HEK293T (cell line): ENCODE measurements at regions not wholly inside any gene's neighbourhood (a gene's known extent, or its start where the extent isn't known, plus 50 kb on each side); places are given as distances from the start of the nearest gene placed in this dataset.

ENCODE experiments used
- CTCF ChIA-PET: fragments of 350-600 bp; formaldehyde crosslinking; extraction: SDS; loops from one replicate; lab custom pipeline; 2021; ENCODE audit warnings: antibody characterized with exemption, inconsistent platforms; lab: Yijun Ruan, JAX
- POLR2A ChIA-PET: fragments of 350-600 bp; formaldehyde crosslinking; extraction: SDS; loops from one replicate; lab custom pipeline; 2020; ENCODE audit warnings: antibody characterized with exemption, inconsistent platforms; lab: Yijun Ruan, JAX
- DNase-seq: peaks from one replicate; pipeline ENCODE4 v3.0.0; 2012; ENCODE audit warnings: mixed read lengths; ENCODE audit errors: extremely low spot score
- ARNT ChIP-seq: fragments of 450-650 bp; IDR thresholded peaks from 2 replicates; pipeline ENCODE4 v1.6.1; 2017; ENCODE audit warnings: mild to moderate bottlenecking
- BHLHE40 ChIP-seq: fragments of 450-650 bp; IDR thresholded peaks from 2 replicates; pipeline ENCODE4 v1.6.1; 2016; ENCODE audit warnings: mild to moderate bottlenecking, moderate library complexity, borderline replicate concordance
- CTBP1 ChIP-seq: fragments of 450-650 bp; IDR thresholded peaks from 2 replicates; pipeline ENCODE4 v1.6.1; 2016; ENCODE audit warnings: borderline replicate concordance
- ELF4 ChIP-seq: fragments of 450-650 bp; IDR thresholded peaks from 2 replicates; pipeline ENCODE4 v1.6.1; 2017; ENCODE audit warnings: antibody characterized with exemption
- FOXA1 ChIP-seq: fragments of 450-650 bp; IDR thresholded peaks from 2 replicates; pipeline ENCODE4 v1.6.1; 2016; ENCODE audit warnings: mild to moderate bottlenecking
- FOXK2 ChIP-seq: fragments of 450-650 bp; IDR thresholded peaks from 2 replicates; pipeline ENCODE4 v1.6.1; 2016; ENCODE audit warnings: mild to moderate bottlenecking
- FOXM1 ChIP-seq: fragments of 450-650 bp; IDR thresholded peaks from 2 replicates; pipeline ENCODE4 v1.6.1; 2017; ENCODE audit warnings: mild to moderate bottlenecking, borderline replicate concordance
- HDGF ChIP-seq: fragments of 450-650 bp; IDR thresholded peaks from 2 replicates; pipeline ENCODE4 v1.6.1; 2017; ENCODE audit warnings: antibody characterized with exemption, borderline replicate concordance
- L3MBTL2 ChIP-seq: fragments of 450-650 bp; conservative IDR thresholded peaks from 2 replicates; pipeline ENCODE4 v1.6.1; 2016; ENCODE audit warnings: mild to moderate bottlenecking
- LEF1 ChIP-seq: fragments of 450-650 bp; IDR thresholded peaks from 2 replicates; pipeline ENCODE4 v1.6.1; 2017; ENCODE audit warnings: mild to moderate bottlenecking, borderline replicate concordance
- NFRKB ChIP-seq: fragments of 450-650 bp; IDR thresholded peaks from 2 replicates; pipeline ENCODE4 v1.6.1; 2016; ENCODE audit warnings: mild to moderate bottlenecking, moderate library complexity
- SP1 ChIP-seq: fragments of 450-650 bp; IDR thresholded peaks from 2 replicates; pipeline ENCODE4 v1.6.1; 2017
- SUZ12 ChIP-seq: fragments of 450-650 bp; IDR thresholded peaks from 2 replicates; pipeline ENCODE4 v1.6.1; 2016; ENCODE audit warnings: mild to moderate bottlenecking
- TARDBP ChIP-seq: fragments of 450-650 bp; IDR thresholded peaks from 2 replicates; pipeline ENCODE4 v1.6.1; 2016
- ZNF384 ChIP-seq: fragments of 450-650 bp; IDR thresholded peaks from 2 replicates; pipeline ENCODE4 v1.6.1; 2016
- TF ChIP-seq, protein P1 (sequence below): fragments of 450-650 bp; IDR thresholded peaks from 2 replicates; pipeline ENCODE4 v1.6.1; 2016

GRCh38 chr6:141437011-141437410 is 695.7 kb upstream of the GJE1 start:
- POLR2A ChIA-PET = no interaction called here
- DNase-seq = no peak
- TF ChIP-seq SP1 (no peak), FOXA1 (no peak), ARNT (no peak), CTBP1 (no peak), LEF1 (no peak), BHLHE40 (no peak), HDGF (no peak), FOXM1 (no peak), L3MBTL2 (no peak)
- TF ChIP-seq, protein P1, sequence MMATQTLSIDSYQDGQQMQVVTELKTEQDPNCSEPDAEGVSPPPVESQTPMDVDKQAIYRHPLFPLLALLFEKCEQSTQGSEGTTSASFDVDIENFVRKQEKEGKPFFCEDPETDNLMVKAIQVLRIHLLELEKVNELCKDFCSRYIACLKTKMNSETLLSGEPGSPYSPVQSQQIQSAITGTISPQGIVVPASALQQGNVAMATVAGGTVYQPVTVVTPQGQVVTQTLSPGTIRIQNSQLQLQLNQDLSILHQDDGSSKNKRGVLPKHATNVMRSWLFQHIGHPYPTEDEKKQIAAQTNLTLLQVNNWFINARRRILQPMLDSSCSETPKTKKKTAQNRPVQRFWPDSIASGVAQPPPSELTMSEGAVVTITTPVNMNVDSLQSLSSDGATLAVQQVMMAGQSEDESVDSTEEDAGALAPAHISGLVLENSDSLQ = no peak
- CTCF ChIA-PET = interaction anchor here (0.7 kb wide), 1 partner anchor 171 kb away, joined by 4 read pairs; no protein-coding TSS in a partner anchor

DNA sequence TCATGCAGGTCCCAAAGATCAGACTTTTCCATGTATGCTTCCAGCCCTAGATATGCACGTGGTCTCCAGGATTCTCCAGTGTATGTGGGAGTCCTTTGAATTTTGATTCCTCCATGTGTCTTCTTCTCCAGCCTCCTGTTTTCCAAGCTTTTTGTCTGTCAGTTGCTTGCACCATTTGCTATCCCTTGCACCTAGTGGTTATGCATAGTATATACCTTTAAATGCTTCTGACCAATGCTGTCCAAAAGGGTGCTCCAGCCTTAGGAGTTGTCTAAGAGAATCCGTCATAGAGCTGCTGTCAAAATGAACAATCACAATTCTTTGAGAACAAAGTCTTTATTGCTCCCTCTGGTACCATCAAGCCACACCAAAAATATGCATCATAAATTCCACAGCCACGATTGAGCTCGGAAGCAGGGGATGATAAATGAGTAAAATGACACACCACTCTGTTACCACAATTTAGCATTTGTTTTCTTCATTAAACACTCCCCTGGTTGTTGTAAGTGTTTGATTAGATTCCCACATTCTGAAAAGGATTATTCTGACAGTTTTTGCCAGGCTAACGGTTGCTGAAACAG is 706.2 kb upstream of the GJE1 start:
- ChIA-PET CTCF (interaction anchor here (0.6 kb wide), 1 partner anchor 66 kb away, joined by 3 read pairs; no protein-coding TSS in a partner anchor), POLR2A (no interaction called here)
- TF ChIP-seq ELF4 (no peak), SP1 (no peak), NFRKB (no peak), CTBP1 (no peak), FOXM1 (no peak), ZNF384 (no peak), FOXK2 (no peak)
- DNase-seq = peak; percentile 7

DNA sequence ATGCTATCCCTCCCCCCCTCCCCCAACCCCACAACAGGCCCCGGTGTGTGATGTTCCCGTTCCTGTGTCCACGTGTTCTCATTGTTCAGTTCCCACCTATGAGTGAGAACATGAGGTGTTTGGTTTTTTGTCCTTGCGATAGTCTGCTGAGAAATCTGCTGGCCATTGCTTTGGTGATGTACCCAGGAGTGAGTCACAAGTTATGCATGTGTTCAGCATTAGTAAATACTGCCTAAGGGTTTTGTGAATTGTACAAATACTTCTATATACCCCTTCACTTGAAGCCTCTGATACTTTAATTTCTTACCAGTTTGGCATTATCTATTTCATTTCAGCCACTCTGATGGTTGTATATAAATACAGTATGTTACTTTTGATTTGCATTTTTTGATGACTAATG is 711.3 kb upstream of the GJE1 start:
- TF ChIP-seq BHLHE40 = no peak
- no peak for TF ChIP-seq NFRKB
- no peak for TF ChIP-seq LEF1
- TF ChIP-seq FOXA1 = no peak
- no peak for TF ChIP-seq ZNF384
- no peak for TF ChIP-seq FOXK2
- no peak for TF ChIP-seq CTBP1
- TF ChIP-seq L3MBTL2 = no peak
- TF ChIP-seq SP1 = no peak
- no peak for TF ChIP-seq FOXM1
- CTCF ChIA-PET = no interaction called here
- DNase-seq = no peak
- POLR2A ChIA-PET = no interaction called here

GRCh38 chr6:141418076-141418475 is 714.6 kb upstream of the GJE1 start:
- no peak for DNase-seq
- ChIA-PET CTCF (no interaction called here), POLR2A (no interaction called here)
- TF ChIP-seq L3MBTL2 (no peak), ZNF384 (no peak), FOXA1 (no peak)
- TF ChIP-seq, protein P1 = no peak

DNA sequence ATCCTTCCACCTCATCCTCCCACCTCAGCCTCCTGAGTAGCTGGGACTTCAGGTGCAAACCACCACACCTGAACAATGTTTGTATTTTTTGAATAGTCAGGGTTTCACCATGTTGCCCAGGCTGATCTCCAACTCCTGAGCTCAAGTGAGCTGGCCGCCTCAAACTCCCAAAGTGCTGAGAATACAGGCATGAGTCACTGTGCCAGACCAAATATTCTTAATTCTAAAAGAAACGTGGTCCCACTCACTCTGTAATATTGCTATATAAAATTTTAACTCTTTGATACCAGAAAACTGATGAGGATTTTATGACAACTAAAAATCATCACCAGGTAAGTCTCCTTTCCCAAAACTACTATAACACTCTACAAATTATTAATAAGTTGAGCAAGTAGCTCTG is 716.8 kb upstream of the GJE1 start:
- TF ChIP-seq SUZ12 = no peak
- no peak for TF ChIP-seq NFRKB
- TF ChIP-seq BHLHE40 = no peak
- no peak for TF ChIP-seq TARDBP
- no peak for TF ChIP-seq LEF1
- no peak for TF ChIP-seq L3MBTL2
- TF ChIP-seq FOXM1 = no peak
- no peak for TF ChIP-seq FOXK2
- TF ChIP-seq ARNT = no peak
- no peak for TF ChIP-seq SP1
- no peak for TF ChIP-seq FOXA1
- no peak for TF ChIP-seq ELF4
- TF ChIP-seq ZNF384 = no peak
- CTCF ChIA-PET = interaction anchor here (0.7 kb wide), 1 partner anchor 13 kb away, joined by 3 read pairs; no protein-coding TSS in a partner anchor
- POLR2A ChIA-PET = no interaction called here
- DNase-seq = no peak

- no peak for DNase-seq
- TF ChIP-seq TARDBP (no peak), ZNF384 (no peak), SP1 (no peak), FOXA1 (no peak), BHLHE40 (no peak), LEF1 (no peak), ARNT (no peak)
- TF ChIP-seq, protein P1 = no peak
- CTCF ChIA-PET = no interaction called here
- POLR2A ChIA-PET = no interaction called here
Observed at GRCh38 chr6:141413196-141413595, 719.5 kb upstream of the GJE1 start.

GRCh38 chr6:141406761-141407160 is 726.0 kb upstream of the GJE1 start:
- ChIA-PET CTCF (no interaction called here), POLR2A (no interaction called here)
- TF ChIP-seq ELF4 = no peak
- TF ChIP-seq FOXM1 = no peak
- no peak for TF ChIP-seq SUZ12
- TF ChIP-seq NFRKB = no peak
- TF ChIP-seq TARDBP = no peak
- no peak for TF ChIP-seq FOXA1
- no peak for TF ChIP-seq ARNT
- no peak for TF ChIP-seq ZNF384
- TF ChIP-seq SP1 = no peak
- no peak for DNase-seq
